ENCODE measurements at regions not wholly inside any gene's neighbourhood (a gene's known extent, or its start where the extent isn't known, plus 50 kb on each side); places are given as distances from the start of the nearest gene placed in this dataset.
"Not testable (repeated sequence)": the region's sequence is repeated elsewhere in the genome, so short reads cannot be mapped to it uniquely, and the experiment has no call there.

- no peak for DNase-seq
- intact Hi-C loops (cut with DNase I; ENCODE audit: low total_unique reads), result no loop called here
- Histone ChIP-seq H3K36me3 (no peaks in the 10 kb centered on the region), H3K9me3 (no peaks in the 10 kb centered on the region), H3K27me3 (no peaks in the 10 kb centered on the region), H3K27ac (no peak overlapping the region), H3K4me1 (no peaks in the 10 kb centered on the region), H3K4me3 (no peak overlapping the region)
- in situ Hi-C loops (cut with MboI; ENCODE audit: low sequenced_read_pairs in 4 of 4), result no loop called here
- no peak for TF ChIP-seq POLR2A (IDR thresholded peaks at IDR 0.05)
- TF ChIP-seq CTCF (IDR thresholded peaks at IDR 0.05 in 4 of 5, conservative IDR thresholded peaks at IDR 0.05 in 1 of 5), result no peak
- no peak for ATAC-seq
Observed at GRCh38 chrY:19587311-19587710, 157.2 kb downstream of the KDM5D start.

GRCh38 chrY:19580990-19581389 lies 163.5 kb downstream of the KDM5D start:
- H3K36me3 ChIP-seq; ATAC-seq; DNase-seq; H3K27me3 ChIP-seq; H3K27ac ChIP-seq; in situ Hi-C loops (cut with MboI; ENCODE audit: low sequenced_read_pairs in 4 of 4); H3K9me3 ChIP-seq; H3K4me3 ChIP-seq; intact Hi-C loops (cut with DNase I; ENCODE audit: low total_unique reads): not testable (repeated sequence)
- H3K4me1 ChIP-seq, result peaks cover 0 to 14% of the 10 kb centered on the region in 2 donors

DNA sequence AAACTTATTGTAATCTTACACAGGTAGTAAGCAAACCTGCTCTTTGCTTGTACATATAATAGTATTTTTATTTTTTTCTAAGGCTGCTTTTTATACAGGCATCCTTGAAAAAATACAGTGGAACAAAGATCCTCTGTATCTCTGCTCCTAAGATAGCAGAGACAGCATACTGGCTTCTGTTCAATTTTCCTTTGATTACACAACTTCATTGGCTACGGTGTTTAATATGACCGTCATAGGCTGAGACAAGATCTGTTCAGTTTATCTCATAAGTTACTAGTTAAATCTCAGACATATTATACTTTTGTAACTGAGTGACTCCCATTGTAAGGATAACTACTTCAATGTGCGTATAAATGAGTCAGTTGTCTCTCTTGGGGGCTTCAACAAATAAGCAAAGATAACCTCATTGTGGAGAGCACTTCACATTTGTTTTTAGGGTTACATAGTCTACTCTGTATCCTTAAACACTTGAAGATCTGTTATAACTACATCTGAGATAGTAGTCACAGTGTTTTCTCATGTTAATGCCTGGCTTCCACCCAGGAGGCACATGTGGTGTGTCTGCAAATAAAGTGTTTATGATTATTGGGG lies 166.1 kb downstream of the KDM5D start:
- peak overlapping the region in 2 of 4 donors; percentile 39 to 44 for H3K27ac ChIP-seq
- H3K4me3 ChIP-seq, result no peak overlapping the region
- no peaks in the 10 kb centered on the region for H3K9me3 ChIP-seq
- TF ChIP-seq CTCF (IDR thresholded peaks at IDR 0.05 in 4 of 5, conservative IDR thresholded peaks at IDR 0.05 in 1 of 5) (no peak), POLR2A (IDR thresholded peaks at IDR 0.05) (no peak)
- DNase-seq, result no peak
- peak; percentile 82 to 83 for ATAC-seq
- intact Hi-C loops (cut with DNase I; ENCODE audit: low total_unique reads) (no loop called here), in situ Hi-C loops (cut with MboI; ENCODE audit: low sequenced_read_pairs in 4 of 4) (no loop called here)
- H3K36me3 ChIP-seq, result no peaks in the 10 kb centered on the region
- peaks cover 0 to 14% of the 10 kb centered on the region in 2 donors for H3K4me1 ChIP-seq
- no peaks in the 10 kb centered on the region for H3K27me3 ChIP-seq

DNA sequence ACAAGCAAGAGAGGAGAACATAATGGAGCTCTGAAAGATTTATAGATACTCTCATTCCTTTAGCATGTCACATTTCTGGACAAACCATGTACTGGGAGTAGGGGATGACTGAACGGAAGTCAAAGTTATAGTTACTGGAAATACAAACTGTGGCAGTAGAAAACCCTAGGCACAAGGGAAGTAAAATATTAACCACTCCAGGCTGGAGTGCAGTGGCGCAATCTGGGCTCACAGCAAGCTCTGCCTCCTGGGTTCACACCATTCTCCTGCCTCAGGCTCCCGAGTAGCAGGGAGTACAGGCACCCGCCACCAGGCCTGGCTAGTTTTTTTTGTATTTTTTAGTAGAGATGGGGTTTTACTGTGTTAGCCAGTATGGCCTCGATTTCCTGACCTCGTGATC lies 167.3 kb downstream of the KDM5D start:
- no peaks in the 10 kb centered on the region for H3K9me3 ChIP-seq
- in situ Hi-C loops (cut with MboI; ENCODE audit: low sequenced_read_pairs in 4 of 4) (no loop called here), intact Hi-C loops (cut with DNase I; ENCODE audit: low total_unique reads) (no loop called here)
- DNase-seq (no peak), ATAC-seq (no peak)
- no peak overlapping the region for H3K4me3 ChIP-seq
- peaks cover 0 to 14% of the 10 kb centered on the region in 2 donors for H3K4me1 ChIP-seq
- no peak for TF ChIP-seq POLR2A (IDR thresholded peaks at IDR 0.05)
- TF ChIP-seq CTCF (IDR thresholded peaks at IDR 0.05 in 4 of 5, conservative IDR thresholded peaks at IDR 0.05 in 1 of 5), result no peak
- no peaks in the 10 kb centered on the region for H3K27me3 ChIP-seq
- no peaks in the 10 kb centered on the region for H3K36me3 ChIP-seq
- H3K27ac ChIP-seq, result no peak overlapping the region

GRCh38 chrY:19574939-19575338 lies 169.6 kb downstream of the KDM5D start:
- DNase-seq, result no peak
- in situ Hi-C loops (cut with MboI; ENCODE audit: low sequenced_read_pairs in 4 of 4) (loop anchor here in 1 of 4 donors (25.0 kb wide), 1 partner anchor 162 kb away; the partner anchor contains the start of gene KDM5D), intact Hi-C loops (cut with DNase I; ENCODE audit: low total_unique reads) (no loop called here)
- peaks cover 0 to 14% of the 10 kb centered on the region in 2 donors for H3K4me1 ChIP-seq
- TF ChIP-seq CTCF (IDR thresholded peaks at IDR 0.05 in 4 of 5, conservative IDR thresholded peaks at IDR 0.05 in 1 of 5) (no peak), POLR2A (IDR thresholded peaks at IDR 0.05) (no peak)
- ATAC-seq, result no peak
- H3K27ac ChIP-seq, result no peak overlapping the region
- H3K27me3 ChIP-seq, result no peaks in the 10 kb centered on the region
- no peaks in the 10 kb centered on the region for H3K36me3 ChIP-seq
- H3K4me3 ChIP-seq, result no peak overlapping the region
- no peaks in the 10 kb centered on the region for H3K9me3 ChIP-seq

Data from gastrocnemius medialis (tissue), 4 donors.